CD14-positive monocyte (primary cell): ENCODE measurements at regions not wholly inside any gene's neighbourhood (a gene's known extent, or its start where the extent isn't known, plus 50 kb on each side); places are given as distances from the start of the nearest gene placed in this dataset.

ENCODE experiments used
- DNase-seq, 3 donors: peaks; one replicate each; pipeline ENCODE4 v3.0.0-alpha.2; 2011 to 2022
- H2AFZ ChIP-seq: 2 replicates; pipeline ENCODE4 v1.6.0; 2012; ENCODE audit warnings: mild to moderate bottlenecking, low read depth, low read length, inconsistent platforms; ENCODE audit not compliant: insufficient read depth, poor library complexity, severe bottlenecking
- H3K27ac ChIP-seq, 2 donors: 1 replicate in 1 of 2; 2 replicates in 1 of 2; pipeline ENCODE4 v1.5.1; 2012 to 2013; ENCODE audit warnings: low read length in 2 of 2, control low read depth in 1 of 2, inconsistent platforms in 1 of 2, low read depth in 1 of 2, mild to moderate bottlenecking in 1 of 2
- H3K27me3 ChIP-seq, 2 donors: one replicate each; pipeline versions ENCODE4 v1.6.0 to v1.6.1; 2011 to 2013; ENCODE audit warnings: low read length in 2 of 2; ENCODE audit not compliant: control insufficient read depth in 2 of 2, insufficient read depth in 2 of 2
- H3K36me3 ChIP-seq, 2 donors: replicated peaks in 1 of 2; 1 replicate in 1 of 2; 2 replicates in 1 of 2; pipeline versions ENCODE4 v1.5.1 to v1.6.1; 2012 to 2013; ENCODE audit warnings: low read length in 2 of 2, control low read depth in 1 of 2, inconsistent platforms in 1 of 2, mild to moderate bottlenecking in 1 of 2; ENCODE audit not compliant: insufficient read depth in 2 of 2, control insufficient read depth in 1 of 2
- H3K4me1 ChIP-seq, 2 donors: 1 replicate in 1 of 2; 2 replicates in 1 of 2; pipeline versions ENCODE4 v1.5.1 to v1.6.1; 2012 to 2013; ENCODE audit warnings: low read length in 2 of 2, control low read depth in 1 of 2, inconsistent platforms in 1 of 2, mild to moderate bottlenecking in 1 of 2, moderate library complexity in 1 of 2; ENCODE audit not compliant: insufficient read depth in 2 of 2, control insufficient read depth in 1 of 2
- H3K4me2 ChIP-seq: replicated peaks from 2 replicates; pipeline ENCODE3; 2012; ENCODE audit warnings: low read length, moderate library complexity, mild to moderate bottlenecking; ENCODE audit not compliant: poor library complexity, severe bottlenecking; ENCODE audit errors: extremely low read depth
- H3K4me3 ChIP-seq, 3 experiments: fragments of 200-600 bp in 1 of 3; sonication (generic) in 1 of 3; replicated peaks in 1 of 3; 1 replicate in 2 of 3; 2 replicates in 1 of 3; pipeline ENCODE4 v1.5.1; 2011 to 2013; ENCODE audit warnings: low read length in 3 of 3, mild to moderate bottlenecking in 3 of 3, control low read depth in 2 of 3, low read depth in 2 of 3, inconsistent platforms in 1 of 3, moderate library complexity in 1 of 3
- H3K79me2 ChIP-seq: 2 replicates; pipeline ENCODE4 v1.6.0; 2012; ENCODE audit warnings: mild to moderate bottlenecking, control low read depth, inconsistent platforms, low read length, moderate library complexity; ENCODE audit not compliant: insufficient read depth
- H3K9ac ChIP-seq: 2 replicates; pipeline ENCODE4 v1.6.0; 2017; ENCODE audit warnings: low read length, mild to moderate bottlenecking; ENCODE audit not compliant: insufficient read depth, poor library complexity, severe bottlenecking
- H3K9me3 ChIP-seq, 2 donors: replicated peaks in 1 of 2; 1 replicate in 1 of 2; 2 replicates in 1 of 2; pipeline versions ENCODE4 v1.5.1 to v1.6.1; 2012 to 2013; ENCODE audit warnings: low read length in 2 of 2, control low read depth in 1 of 2; ENCODE audit not compliant: control insufficient read depth in 1 of 2, insufficient read depth in 1 of 2
- H4K20me1 ChIP-seq: 2 replicates; pipeline ENCODE4 v1.6.0; 2012; ENCODE audit warnings: mild to moderate bottlenecking, low read length, control low read depth, moderate library complexity; ENCODE audit not compliant: insufficient read depth
- H3K27ac Mint-ChIP-seq, 7 donors: one replicate each; pipeline ENCODE4 v1.8.0; 2020; ENCODE audit warnings: mild to moderate bottlenecking in 7 of 7, mixed read lengths in 7 of 7, moderate library complexity in 6 of 7, inconsistent platforms in 2 of 7
- H3K27me3 Mint-ChIP-seq, 3 donors: one replicate each; pipeline ENCODE4 v1.8.0; 2021 to 2022; ENCODE audit warnings: low read depth in 3 of 3, mild to moderate bottlenecking in 3 of 3, mixed read lengths in 3 of 3, moderate library complexity in 3 of 3, inconsistent platforms in 1 of 3
- H3K36me3 Mint-ChIP-seq, 2 donors: one replicate each; pipeline ENCODE4 v1.8.0; 2020; ENCODE audit warnings: mixed read lengths in 2 of 2, inconsistent platforms in 1 of 2, mild to moderate bottlenecking in 1 of 2
- H3K4me1 Mint-ChIP-seq: one replicate; pipeline ENCODE4 v1.8.0; 2020; ENCODE audit warnings: mild to moderate bottlenecking, mixed read lengths
- H3K4me3 Mint-ChIP-seq, 2 donors: one replicate each; pipeline ENCODE4 v1.8.0; 2020; ENCODE audit warnings: mild to moderate bottlenecking in 2 of 2, mixed read lengths in 2 of 2, moderate library complexity in 1 of 2
- H3K9me3 Mint-ChIP-seq, 7 donors: one replicate each; pipeline ENCODE4 v1.8.0; 2020 to 2022; ENCODE audit warnings: mixed read lengths in 7 of 7, mild to moderate bottlenecking in 6 of 7, moderate library complexity in 6 of 7, inconsistent platforms in 2 of 7
- WGBS: methylation state at CpG from one replicate; pipeline ENCODE4 v1.1.5; 2013; ENCODE audit warnings: missing lambda C conversion rate; ENCODE audit not compliant: insufficient coverage; 5-methylcytosine and 5-hydroxymethylcytosine counted together
- intact Hi-C, 2 donors: fragments of 100-400 bp; cut with micrococcal nuclease; formaldehyde crosslinking; loops; one replicate each; pipeline versions ENCODE4 v1.15.0 to v1.15.1; 2023
- TF ChIP-seq, protein P1 (sequence below): fragments of 200-600 bp; IDR thresholded peaks from one replicate; pipeline ENCODE4 v1.8.0; 2022; ENCODE audit warnings: antibody characterized with exemption, mild to moderate bottlenecking

DNA sequence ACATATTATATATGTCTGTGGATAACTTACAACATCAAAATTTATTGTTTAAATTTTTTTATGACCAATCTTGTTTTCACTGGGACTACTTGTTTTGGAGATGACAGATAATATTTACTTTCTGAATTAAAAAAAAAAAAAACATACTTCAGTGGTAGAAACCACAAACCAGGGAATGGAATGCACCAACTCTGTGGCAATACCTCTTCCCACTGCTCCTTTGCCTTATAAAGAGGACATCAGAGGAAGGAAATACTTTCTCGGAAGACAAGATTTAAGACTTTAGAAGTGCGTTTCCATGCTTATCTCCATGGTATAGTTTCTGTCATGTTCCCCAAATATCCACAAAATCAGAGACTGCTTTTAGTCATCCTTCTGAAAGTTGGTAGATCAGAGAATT is 1241.1 kb upstream of the EYS start:
- H3K27ac Mint-ChIP-seq, result no peak overlapping the region
- Histone ChIP-seq H2AFZ (no peak overlapping the region), H3K4me2 (no peak overlapping the region), H3K4me1 (no peaks in the 10 kb centered on the region), H4K20me1 (no peaks in the 10 kb centered on the region), H3K9ac (no peak overlapping the region), H3K27me3 (no peaks in the 10 kb centered on the region), H3K9me3 (peaks cover 6 to 16% of the 10 kb centered on the region in 2 donors), H3K27ac (no peak overlapping the region), H3K36me3 (no peaks in the 10 kb centered on the region), H3K4me3 (no peak overlapping the region), H3K79me2 (no peaks in the 10 kb centered on the region)
- TF ChIP-seq, protein P1, sequence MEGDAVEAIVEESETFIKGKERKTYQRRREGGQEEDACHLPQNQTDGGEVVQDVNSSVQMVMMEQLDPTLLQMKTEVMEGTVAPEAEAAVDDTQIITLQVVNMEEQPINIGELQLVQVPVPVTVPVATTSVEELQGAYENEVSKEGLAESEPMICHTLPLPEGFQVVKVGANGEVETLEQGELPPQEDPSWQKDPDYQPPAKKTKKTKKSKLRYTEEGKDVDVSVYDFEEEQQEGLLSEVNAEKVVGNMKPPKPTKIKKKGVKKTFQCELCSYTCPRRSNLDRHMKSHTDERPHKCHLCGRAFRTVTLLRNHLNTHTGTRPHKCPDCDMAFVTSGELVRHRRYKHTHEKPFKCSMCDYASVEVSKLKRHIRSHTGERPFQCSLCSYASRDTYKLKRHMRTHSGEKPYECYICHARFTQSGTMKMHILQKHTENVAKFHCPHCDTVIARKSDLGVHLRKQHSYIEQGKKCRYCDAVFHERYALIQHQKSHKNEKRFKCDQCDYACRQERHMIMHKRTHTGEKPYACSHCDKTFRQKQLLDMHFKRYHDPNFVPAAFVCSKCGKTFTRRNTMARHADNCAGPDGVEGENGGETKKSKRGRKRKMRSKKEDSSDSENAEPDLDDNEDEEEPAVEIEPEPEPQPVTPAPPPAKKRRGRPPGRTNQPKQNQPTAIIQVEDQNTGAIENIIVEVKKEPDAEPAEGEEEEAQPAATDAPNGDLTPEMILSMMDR, result no peak
- peaks cover 3 to 11% (median 7%) of the 10 kb centered on the region in 7 donors for H3K9me3 Mint-ChIP-seq
- WGBS, result no CpG with 5 or more reads among the region's 2 CpGs
- no peaks in the 10 kb centered on the region for H3K27me3 Mint-ChIP-seq
- intact Hi-C loops, result no loop called here
- no peaks in the 10 kb centered on the region for H3K36me3 Mint-ChIP-seq
- no peaks in the 10 kb centered on the region for H3K4me1 Mint-ChIP-seq
- H3K4me3 Mint-ChIP-seq, result no peak overlapping the region
- no peak for DNase-seq

DNA sequence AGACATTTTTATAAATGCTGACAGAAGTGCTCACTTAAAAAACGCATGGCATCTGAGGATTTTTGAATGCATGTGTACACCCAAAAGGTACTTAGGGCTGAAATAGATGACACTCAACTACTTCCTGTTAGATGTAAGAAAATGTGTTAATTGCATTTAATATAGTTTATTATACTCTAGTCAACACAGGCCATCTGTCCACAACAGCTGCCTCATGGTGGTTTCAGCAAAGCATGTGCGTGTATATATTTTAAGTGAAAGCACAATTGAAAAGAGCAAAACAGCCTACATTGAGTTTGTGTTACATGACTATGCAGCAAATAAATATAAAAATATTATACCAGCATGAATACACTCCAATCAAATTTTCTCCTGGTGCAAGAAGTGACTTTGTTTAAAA is 1233.0 kb upstream of the EYS start:
- H3K4me2 ChIP-seq, result no peak overlapping the region

More for the DNA sequence above, 1233.0 kb upstream of the EYS start:
- intact Hi-C loops, result no loop called here
- Histone ChIP-seq H3K27ac (no peak overlapping the region), H3K9me3 (peaks cover 18 to 21% of the 10 kb centered on the region in 2 donors), H3K27me3 (no peaks in the 10 kb centered on the region), H4K20me1 (no peaks in the 10 kb centered on the region), H2AFZ (no peak overlapping the region), H3K4me1 (no peaks in the 10 kb centered on the region), H3K36me3 (no peaks in the 10 kb centered on the region), H3K4me3 (no peak overlapping the region), H3K79me2 (no peaks in the 10 kb centered on the region), H3K9ac (no peak overlapping the region)
- no peaks in the 10 kb centered on the region for H3K27me3 Mint-ChIP-seq
- H3K4me3 Mint-ChIP-seq, result no peak overlapping the region
- no peak for DNase-seq
- no CpG with 5 or more reads among the region's 2 CpGs for WGBS
- H3K9me3 Mint-ChIP-seq, result peaks cover 5 to 19% (median 13%) of the 10 kb centered on the region in 7 donors
- H3K27ac Mint-ChIP-seq, result no peak overlapping the region
- H3K4me1 Mint-ChIP-seq, result no peaks in the 10 kb centered on the region
- TF ChIP-seq, protein P1, result no peak
- H3K36me3 Mint-ChIP-seq, result no peaks in the 10 kb centered on the region
